GM18505 (cell line): ENCODE measurements at regions not wholly inside any gene's neighbourhood (a gene's known extent, or its start where the extent isn't known, plus 50 kb on each side); places are given as distances from the start of the nearest gene placed in this dataset.

ENCODE experiments used
- ATAC-seq: cut with Tn5 transposase; IDR thresholded peaks from one replicate; pipeline ENCODE4 v1.9.1; 2021; ENCODE audit not compliant: unreplicated experiment
- POLR2A ChIP-seq: IDR thresholded peaks from 4 replicates; pipeline ENCODE4 v1.6.1; 2011; ENCODE audit warnings: borderline replicate concordance; ENCODE audit not compliant: insufficient read depth, insufficient read length; ENCODE audit errors: extremely low read depth

- TF ChIP-seq POLR2A, result no peak
- no peak for ATAC-seq
Observed at GRCh38 chr16:66131156-66131807, 235.2 kb upstream of the CDH5 start.

DNA sequence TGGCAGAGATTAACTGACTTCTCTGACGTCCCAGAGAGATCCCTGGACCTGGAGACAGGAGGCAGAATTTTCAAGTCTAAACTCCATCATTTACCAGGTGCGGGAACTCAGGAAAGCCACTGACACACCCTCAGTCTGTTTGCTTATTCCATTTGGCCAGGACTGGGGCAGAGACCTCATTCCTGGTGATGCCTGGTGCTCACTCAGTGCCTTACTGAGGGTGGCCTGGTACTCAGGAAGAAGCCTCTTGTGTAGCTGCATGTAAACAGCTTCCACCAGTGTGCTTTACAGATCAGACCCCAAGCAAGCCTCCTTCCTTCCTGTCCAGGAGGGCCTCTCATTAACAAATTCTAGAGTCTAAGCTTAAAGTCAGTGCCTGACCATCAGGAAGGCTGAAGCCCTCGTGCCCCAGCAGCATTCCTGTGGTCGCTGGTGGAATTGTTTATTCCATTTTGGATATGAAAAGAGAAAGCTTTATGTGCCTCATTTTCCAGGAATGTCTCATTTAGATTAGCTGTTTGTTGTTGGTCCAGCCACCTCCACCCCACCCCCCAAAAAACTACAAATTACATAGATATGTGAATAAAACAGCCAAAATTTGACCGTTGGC, 236.1 kb upstream of the CDH5 start:
- no peak for ATAC-seq
- no peak for TF ChIP-seq POLR2A

- no peak for ATAC-seq
Observed at GRCh38 chr16:66129196-66129595, 237.3 kb upstream of the CDH5 start.

DNA sequence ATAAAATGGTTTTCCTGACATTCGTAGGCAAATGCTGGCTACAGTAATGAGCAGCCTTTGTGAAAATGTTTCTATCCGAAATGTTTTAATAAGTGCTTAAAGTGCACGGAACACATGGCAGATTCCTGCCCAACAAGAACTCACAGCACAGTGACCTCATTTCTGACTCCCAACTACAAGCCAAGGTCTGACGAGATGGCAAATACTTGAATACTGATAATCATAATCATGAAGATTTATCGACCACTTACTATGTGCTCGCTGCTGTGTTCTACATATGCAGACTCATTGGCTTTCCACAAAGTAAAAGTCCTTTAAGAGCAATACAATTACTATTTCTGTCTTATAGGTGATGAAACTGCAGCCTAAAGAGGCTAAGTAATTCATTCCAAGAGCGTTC, 238.1 kb upstream of the CDH5 start:
- ATAC-seq, result no peak
- no peak for TF ChIP-seq POLR2A

More at GRCh38 chr16:66129196-66129595, 237.3 kb upstream of the CDH5 start:
- TF ChIP-seq POLR2A, result no peak

DNA sequence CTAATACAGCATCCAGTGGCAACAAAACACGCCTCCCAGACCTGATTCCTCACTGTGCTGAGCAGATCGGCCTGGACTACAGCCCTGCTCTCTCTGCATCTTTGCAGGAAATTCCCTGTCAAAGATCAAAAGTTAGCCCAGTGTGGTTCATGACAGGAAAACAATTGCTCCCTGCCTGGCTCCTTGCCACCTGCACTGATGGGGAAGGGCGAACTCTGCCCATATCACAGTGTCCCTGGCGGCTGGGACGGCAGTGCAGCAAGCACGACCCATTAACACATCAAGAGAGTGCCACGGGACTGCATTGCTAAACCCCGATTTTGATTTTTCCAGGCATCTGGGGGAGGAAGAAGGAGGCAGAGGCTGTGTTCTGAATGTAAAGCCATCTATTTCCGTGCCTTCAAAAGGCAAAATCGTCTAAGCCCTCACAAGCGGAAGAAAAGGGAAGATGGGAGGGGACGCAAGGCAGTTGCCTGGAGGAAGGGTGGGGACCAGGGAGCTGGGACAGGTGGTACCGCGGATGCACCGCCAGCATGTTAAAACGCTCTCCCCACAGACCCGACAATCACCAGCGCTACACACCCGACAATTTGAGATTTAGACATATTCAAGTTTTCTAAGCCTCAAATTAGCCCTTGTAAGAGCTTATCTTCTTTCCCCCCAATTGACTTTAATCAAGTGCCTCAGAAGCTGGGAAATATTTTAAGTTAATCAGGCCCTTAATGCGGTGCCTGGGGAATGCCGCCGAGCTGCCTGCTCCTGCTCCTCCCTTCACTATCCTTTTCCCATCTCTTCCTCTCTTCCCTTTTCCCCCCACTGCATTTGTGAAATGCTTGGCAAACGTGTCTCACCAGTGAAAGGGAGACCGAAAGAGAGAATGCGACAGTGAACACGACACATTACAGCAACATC, 238.8 kb upstream of the CDH5 start:
- ATAC-seq, result no peak
- TF ChIP-seq POLR2A, result no peak

DNA sequence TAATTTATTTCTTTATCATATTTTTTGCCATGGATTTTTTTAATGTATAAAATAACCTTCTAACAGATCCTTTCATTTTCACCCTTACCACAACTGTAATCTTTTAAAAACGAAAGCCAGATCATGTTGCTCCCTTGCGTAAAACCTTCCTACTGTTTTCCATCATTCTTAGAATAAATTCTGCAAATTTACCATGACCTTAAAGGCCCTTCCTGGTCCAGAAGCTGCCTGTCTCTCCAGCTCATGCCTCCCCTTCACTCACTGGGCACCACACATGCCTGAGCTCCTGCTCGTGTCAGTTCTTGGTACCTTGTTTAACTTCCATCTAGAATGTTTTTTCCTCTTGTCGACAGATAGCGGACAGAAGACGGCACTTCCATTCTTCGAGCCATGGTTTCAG, 245.0 kb upstream of the CDH5 start:
- no peak for ATAC-seq
- TF ChIP-seq POLR2A, result no peak

GRCh38 chr16:66120656-66121055, 245.8 kb upstream of the CDH5 start:
- ATAC-seq, result no peak
- TF ChIP-seq POLR2A, result no peak

- no peak for ATAC-seq
- TF ChIP-seq POLR2A, result no peak
Observed at GRCh38 chr16:66116163-66117002, 250.1 kb upstream of the CDH5 start.

DNA sequence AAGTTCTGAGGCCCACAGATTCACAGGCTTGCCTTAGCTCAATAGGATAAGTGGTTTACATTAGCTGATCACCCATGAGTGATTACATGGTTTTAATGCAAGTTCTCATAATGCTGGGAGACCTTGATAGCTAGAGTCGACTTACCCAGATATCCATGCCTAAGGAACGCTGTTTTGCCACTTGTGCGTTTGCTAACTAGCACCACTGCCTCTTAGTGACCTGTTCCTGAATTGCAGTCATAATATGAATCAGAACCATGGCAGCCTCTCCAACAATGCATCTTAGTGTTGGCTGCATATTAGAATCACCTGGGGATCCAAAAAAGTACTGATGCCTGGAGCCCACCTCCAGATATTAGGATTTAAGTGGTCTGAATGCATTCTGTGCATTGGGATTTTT, 251.1 kb upstream of the CDH5 start:
- ATAC-seq, result no peak
- TF ChIP-seq POLR2A, result no peak

- ATAC-seq, result no peak
- TF ChIP-seq POLR2A, result no peak
Observed at GRCh38 chr16:66113223-66113622, 253.3 kb upstream of the CDH5 start.

- no peak for ATAC-seq
- TF ChIP-seq POLR2A, result no peak
Observed at GRCh38 chr16:66109677-66110076, 256.8 kb upstream of the CDH5 start.

GRCh38 chr16:66107661-66108060, 258.8 kb upstream of the CDH5 start:
- ATAC-seq, result no peak
- TF ChIP-seq POLR2A, result no peak

DNA sequence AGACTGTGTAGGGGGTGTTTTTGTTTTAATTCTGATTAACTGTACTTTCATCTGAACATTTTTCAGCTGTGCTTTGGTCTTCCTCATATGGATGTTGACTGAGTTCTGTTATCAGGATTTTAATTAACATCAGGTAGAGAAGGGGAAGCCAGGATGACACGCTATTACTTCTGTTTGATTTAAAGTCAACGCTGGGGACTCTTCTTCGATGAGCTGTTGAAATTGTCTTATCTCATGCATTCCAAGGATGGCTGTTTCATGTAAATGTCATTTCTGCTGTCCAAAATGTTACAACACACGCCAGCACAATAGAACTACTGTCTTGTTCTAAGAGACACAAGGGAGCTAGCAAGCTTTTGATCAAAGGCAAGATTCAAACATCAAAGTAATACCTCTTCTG, 263.3 kb upstream of the CDH5 start:
- TF ChIP-seq POLR2A, result no peak

More for the DNA sequence above, 263.3 kb upstream of the CDH5 start:
- no peak for ATAC-seq
